GM23248 (cell line): ENCODE measurements at regions not wholly inside any gene's neighbourhood (a gene's known extent, or its start where the extent isn't known, plus 50 kb on each side); places are given as distances from the start of the nearest gene placed in this dataset.

Experiments used
- EZH2 ChIP-seq: fragments of 200-600 bp; sonication (generic); IDR thresholded peaks from 2 replicates; pipeline ENCODE4 v1.6.1; 2018; ENCODE audit warnings: antibody characterized with exemption, mild to moderate bottlenecking; ENCODE audit not compliant: insufficient read depth, poor library complexity, severe bottlenecking
- EZH2phosphoT487 ChIP-seq: fragments of 200-600 bp; sonication (generic); IDR thresholded peaks from 2 replicates; pipeline ENCODE4 v1.6.1; 2018; ENCODE audit warnings: antibody characterized with exemption, moderate library complexity, mild to moderate bottlenecking, low read depth; ENCODE audit not compliant: insufficient read depth

DNA sequence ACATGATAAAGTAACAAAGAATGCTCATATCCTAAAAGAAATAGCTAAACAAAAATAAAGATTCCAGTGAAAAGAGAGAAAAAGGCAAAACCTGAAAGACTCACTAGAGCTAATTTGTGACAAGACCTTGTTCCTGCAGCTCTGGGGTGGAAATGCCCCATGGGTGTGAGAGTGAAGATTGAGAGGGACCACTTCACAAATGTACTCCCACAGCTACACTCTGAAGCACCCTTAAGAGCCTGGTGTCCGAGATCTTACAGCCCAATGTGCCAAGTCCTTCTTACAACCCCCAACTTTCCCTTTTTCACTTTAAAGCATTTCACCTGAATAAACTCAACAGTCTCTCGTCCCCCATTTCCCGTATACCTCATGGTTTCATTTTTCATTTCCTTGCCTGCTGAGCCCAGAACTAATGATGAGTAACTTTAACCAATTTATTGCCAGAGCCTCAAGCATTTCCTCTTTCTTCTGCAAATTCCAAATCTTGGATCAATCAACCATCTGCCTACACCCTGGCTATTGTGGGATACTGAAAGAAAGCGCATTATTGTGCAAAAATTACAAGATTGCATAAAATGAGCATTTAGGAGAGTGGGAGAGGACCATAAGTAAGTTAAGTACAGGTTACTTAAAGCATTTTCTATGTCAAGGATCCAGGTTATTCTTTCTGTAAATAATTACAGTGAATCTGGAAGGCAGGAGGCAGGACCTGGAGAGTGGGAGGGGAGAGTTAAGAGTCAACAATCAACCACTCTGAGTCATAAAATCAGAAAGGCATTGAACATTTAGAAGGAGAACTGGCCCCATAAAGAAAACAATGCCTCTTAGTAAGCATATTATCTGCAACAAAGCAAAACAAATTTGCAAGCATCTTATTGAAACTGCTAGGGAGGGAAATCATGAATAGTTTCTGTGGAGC lies 804.4 kb upstream of the CELF4 start:
- no peak for TF ChIP-seq EZH2phosphoT487
- no peak for TF ChIP-seq EZH2
